Keratinocyte (primary cell): ENCODE measurements at regions not wholly inside any gene's neighbourhood (a gene's known extent, or its start where the extent isn't known, plus 50 kb on each side); places are given as distances from the start of the nearest gene placed in this dataset.

Experiments used
- DNase-seq: peaks from one replicate; pipeline ENCODE4 v3.0.0-alpha.2; 2011; ENCODE audit warnings: low read depth, missing footprints, low spot score
- FAIRE-seq: peaks from 2 replicates; lab custom pipeline; 2011; peaks lifted over from hg19 to GRCh38; lab: Jason Lieb, UNC
- H2AFZ ChIP-seq: 2 replicates; pipeline ENCODE4 v1.6.0; 2012; ENCODE audit warnings: low read length, control low read depth, inconsistent platforms; ENCODE audit not compliant: control insufficient read depth
- H3K27ac ChIP-seq: 2 replicates; pipeline ENCODE4 v1.5.1; 2011; ENCODE audit warnings: low read length; ENCODE audit not compliant: control insufficient read depth, insufficient read depth
- H3K27me3 ChIP-seq: 3 replicates; pipeline ENCODE4 v1.6.0; 2011; ENCODE audit warnings: low read length; ENCODE audit not compliant: control insufficient read depth, insufficient read depth; ENCODE audit errors: extremely low read depth
- H3K36me3 ChIP-seq, 2 experiments: 2 replicates in 1 of 2; 3 replicates in 1 of 2; pipeline ENCODE4 v1.5.1; 2011; ENCODE audit warnings: low read length in 2 of 2, mild to moderate bottlenecking in 1 of 2; ENCODE audit not compliant: control insufficient read depth in 2 of 2, insufficient read depth in 2 of 2; ENCODE audit errors: extremely low read depth in 1 of 2
- H3K4me1 ChIP-seq: 3 replicates; pipeline ENCODE4 v1.5.1; 2011; ENCODE audit warnings: low read length; ENCODE audit not compliant: control insufficient read depth, insufficient read depth; ENCODE audit errors: extremely low read depth
- H3K4me2 ChIP-seq: 3 replicates; pipeline ENCODE4 v1.6.0; 2011; ENCODE audit warnings: low read depth, low read length; ENCODE audit not compliant: control insufficient read depth, insufficient read depth; ENCODE audit errors: extremely low read depth
- H3K4me3 ChIP-seq, 3 experiments: fragments of 200-600 bp in 1 of 3; sonication (generic) in 1 of 3; 2 replicates in 2 of 3; 3 replicates in 1 of 3; pipeline ENCODE4 v1.5.1; 2011 to 2016; ENCODE audit warnings: low read length in 3 of 3, mild to moderate bottlenecking in 3 of 3, control low read depth in 2 of 3, inconsistent platforms in 1 of 3, low read depth in 1 of 3, mixed read lengths in 1 of 3, mixed run types in 1 of 3, moderate library complexity in 1 of 3; ENCODE audit not compliant: control insufficient read depth in 2 of 3, insufficient read depth in 2 of 3; ENCODE audit errors: extremely low read depth in 1 of 3
- H3K79me2 ChIP-seq: 2 replicates; pipeline ENCODE4 v1.6.0; 2012; ENCODE audit warnings: low read length; ENCODE audit not compliant: control insufficient read depth, insufficient read depth
- H3K9ac ChIP-seq: 3 replicates; pipeline ENCODE4 v1.6.0; 2011; ENCODE audit warnings: low read length; ENCODE audit not compliant: control insufficient read depth, insufficient read depth; ENCODE audit errors: extremely low read depth
- H3K9me1 ChIP-seq: 3 replicates; pipeline ENCODE4 v1.6.0; 2011; ENCODE audit warnings: low read length; ENCODE audit not compliant: control insufficient read depth, insufficient read depth; ENCODE audit errors: extremely low read depth
- H3K9me3 ChIP-seq: 2 replicates; pipeline ENCODE4 v1.5.1; 2012; ENCODE audit warnings: low read depth, low read length; ENCODE audit not compliant: control insufficient read depth
- H4K20me1 ChIP-seq: 3 replicates; pipeline ENCODE4 v1.6.0; 2011; ENCODE audit warnings: low read length; ENCODE audit not compliant: control insufficient read depth, insufficient read depth; ENCODE audit errors: extremely low read depth
- CTCF ChIP-seq, 3 experiments: IDR thresholded peaks in 1 of 3; conservative IDR thresholded peaks in 1 of 3; optimal IDR thresholded peaks in 1 of 3; 2 replicates in 2 of 3; 3 replicates in 1 of 3; pipeline versions ENCODE3 to v1.5.1; 2011; ENCODE audit warnings: low read length in 3 of 3, mild to moderate bottlenecking in 3 of 3, moderate library complexity in 2 of 3, control low read depth in 1 of 3, inconsistent platforms in 1 of 3; ENCODE audit not compliant: insufficient read depth in 2 of 3; ENCODE audit errors: extremely low read depth in 1 of 3
- EZH2 ChIP-seq: IDR thresholded peaks from one replicate; pipeline ENCODE4 v1.6.1; 2012; ENCODE audit warnings: inconsistent platforms, mild to moderate bottlenecking, low read length, moderate library complexity
- dilution Hi-C: fragments of 300-500 bp; cut with MboI; formaldehyde crosslinking; loops from one replicate; pipeline ENCODE4 v1.7.0; 2020; ENCODE audit warnings: low sequenced_read_pairs; ENCODE audit not compliant: extremely low pct_ligation_motif_present

- Histone ChIP-seq H4K20me1 (no peaks in the 10 kb centered on the region), H2AFZ (no peak overlapping the region), H3K79me2 (no peaks in the 10 kb centered on the region), H3K4me2 (no peak overlapping the region), H3K9ac (no peak overlapping the region), H3K4me3 (no peak overlapping the region), H3K36me3 (no peaks in the 10 kb centered on the region), H3K9me3 (peaks cover 2% of the 10 kb centered on the region), H3K4me1 (peaks cover 15% of the 10 kb centered on the region), H3K27ac (no peak overlapping the region), H3K9me1 (peaks cover 2% of the 10 kb centered on the region), H3K27me3 (no peaks in the 10 kb centered on the region)
- no peak for TF ChIP-seq EZH2
- no peak for TF ChIP-seq CTCF (optimal IDR thresholded peaks at IDR 0.05 in 1 of 3, IDR thresholded peaks at IDR 0.05 in 1 of 3, conservative IDR thresholded peaks at IDR 0.05 in 1 of 3; ENCODE audit: extremely low read depth in 1 of 3, insufficient read depth in 2 of 3, low read length in 3 of 3)
- dilution Hi-C loops: no loop called here
- FAIRE-seq: no peak
- DNase-seq: no peak
Measured at GRCh38 chr14:100401792-100402191, 78.7 kb downstream of the SLC25A47 start.

- Histone ChIP-seq H3K79me2 (no peaks in the 10 kb centered on the region), H3K36me3 (no peaks in the 10 kb centered on the region), H3K4me3 (no peak overlapping the region), H3K9me3 (no peaks in the 10 kb centered on the region), H3K9me1 (peaks cover 2% of the 10 kb centered on the region), H3K27me3 (no peaks in the 10 kb centered on the region), H3K4me2 (no peak overlapping the region), H3K4me1 (peaks cover 16% of the 10 kb centered on the region), H4K20me1 (no peaks in the 10 kb centered on the region), H2AFZ (no peak overlapping the region), H3K9ac (no peak overlapping the region), H3K27ac (no peak overlapping the region)
- dilution Hi-C loops: no loop called here
- FAIRE-seq (no peak), DNase-seq (no peak)
- TF ChIP-seq EZH2 (no peak), CTCF (optimal IDR thresholded peaks at IDR 0.05 in 1 of 3, IDR thresholded peaks at IDR 0.05 in 1 of 3, conservative IDR thresholded peaks at IDR 0.05 in 1 of 3; ENCODE audit: extremely low read depth in 1 of 3, insufficient read depth in 2 of 3, low read length in 3 of 3) (no peak)
Measured at GRCh38 chr14:100402631-100403030, 79.5 kb downstream of the SLC25A47 start.
